Muscle layer of duodenum (tissue), 2 donors: ENCODE measurements at regions not wholly inside any gene's neighbourhood (a gene's known extent, or its start where the extent isn't known, plus 50 kb on each side); places are given as distances from the start of the nearest gene placed in this dataset.
"Not testable (repeated sequence)": the region's sequence is repeated elsewhere in the genome, so short reads cannot be mapped to it uniquely, and the experiment has no call there.

ENCODE experiments used
- H3K27ac ChIP-seq: one replicate; pipeline ENCODE4 v1.7.0; 2013; ENCODE audit warnings: mild to moderate bottlenecking, low read length
- H3K27me3 ChIP-seq: one replicate; pipeline ENCODE4 v1.7.0; 2013; ENCODE audit warnings: low read depth, mild to moderate bottlenecking, control low read depth, low read length
- H3K36me3 ChIP-seq, 2 donors: one replicate each; pipeline ENCODE4 v1.7.0; 2013; ENCODE audit warnings: low read length in 2 of 2, control low read depth in 1 of 2, mild to moderate bottlenecking in 1 of 2; ENCODE audit not compliant: insufficient read depth in 2 of 2, control insufficient read depth in 1 of 2
- H3K4me1 ChIP-seq, 2 donors: one replicate each; pipeline ENCODE4 v1.7.0; 2013; ENCODE audit warnings: low read length in 2 of 2, mild to moderate bottlenecking in 2 of 2, control low read depth in 1 of 2, moderate library complexity in 1 of 2; ENCODE audit not compliant: insufficient read depth in 2 of 2, control insufficient read depth in 1 of 2
- H3K4me3 ChIP-seq, 2 donors: one replicate each; pipeline ENCODE4 v1.7.0; 2013; ENCODE audit warnings: low read length in 2 of 2, low read depth in 1 of 2, mild to moderate bottlenecking in 1 of 2
- H3K9me3 ChIP-seq, 2 donors: one replicate each; pipeline ENCODE4 v1.7.0; 2013; ENCODE audit warnings: low read length in 2 of 2, control low read depth in 1 of 2, mild to moderate bottlenecking in 1 of 2; ENCODE audit not compliant: control insufficient read depth in 1 of 2
- donor health status: healthy.

- not testable (repeated sequence) for H3K27ac ChIP-seq, H3K36me3 ChIP-seq, H3K27me3 ChIP-seq, H3K9me3 ChIP-seq, H3K4me3 ChIP-seq
- peaks cover 0 to 20% of the 10 kb centered on the region in 2 donors for H3K4me1 ChIP-seq
Observed at GRCh38 chr6:150696918-150697317, 97.2 kb downstream of the PLEKHG1 start.

DNA sequence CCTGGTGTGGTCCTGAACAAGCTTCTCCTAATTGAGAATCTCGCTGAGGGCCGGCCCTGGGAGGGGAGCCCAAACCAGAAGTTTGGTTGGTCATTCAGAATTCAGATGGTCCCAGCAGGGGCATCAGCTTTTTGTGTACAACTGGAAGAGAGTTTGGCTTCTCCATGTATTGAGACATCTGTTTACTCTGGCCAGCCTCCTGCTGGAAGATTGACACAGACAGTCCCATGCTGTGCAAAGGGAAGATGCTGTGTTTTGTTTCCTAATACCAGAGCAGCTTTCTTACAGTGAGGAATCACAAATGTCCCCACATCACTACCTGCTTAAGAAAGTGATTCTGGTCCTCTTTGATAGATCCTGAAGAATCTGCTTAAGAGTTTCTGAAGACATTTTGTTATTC lies 97.8 kb downstream of the PLEKHG1 start:
- Histone ChIP-seq H3K36me3 (no peaks in the 10 kb centered on the region), H3K27ac (no peak overlapping the region), H3K9me3 (no peaks in the 10 kb centered on the region), H3K27me3 (no peaks in the 10 kb centered on the region), H3K4me1 (peaks cover 0 to 20% of the 10 kb centered on the region in 2 donors), H3K4me3 (no peak overlapping the region)

DNA sequence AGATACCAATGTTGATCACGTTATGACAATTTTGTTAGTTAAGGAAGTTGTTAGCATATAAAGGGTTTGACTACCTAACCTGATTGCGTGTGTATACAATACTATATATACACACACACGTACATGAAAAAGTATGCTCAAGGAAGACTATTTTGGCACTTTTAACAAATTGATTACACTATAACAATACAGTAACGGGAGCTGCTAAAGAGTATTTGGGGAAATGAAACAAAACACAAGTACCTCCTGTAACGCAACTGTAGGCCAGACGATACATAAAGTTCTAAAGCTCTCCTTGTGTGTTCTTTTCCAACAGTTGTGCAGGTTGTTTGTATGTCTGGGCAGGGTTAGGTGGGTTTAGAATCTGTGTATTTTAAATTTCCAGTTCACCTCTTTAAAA lies 98.7 kb downstream of the PLEKHG1 start:
- H3K27ac ChIP-seq = no peak overlapping the region
- no peaks in the 10 kb centered on the region for H3K27me3 ChIP-seq

DNA sequence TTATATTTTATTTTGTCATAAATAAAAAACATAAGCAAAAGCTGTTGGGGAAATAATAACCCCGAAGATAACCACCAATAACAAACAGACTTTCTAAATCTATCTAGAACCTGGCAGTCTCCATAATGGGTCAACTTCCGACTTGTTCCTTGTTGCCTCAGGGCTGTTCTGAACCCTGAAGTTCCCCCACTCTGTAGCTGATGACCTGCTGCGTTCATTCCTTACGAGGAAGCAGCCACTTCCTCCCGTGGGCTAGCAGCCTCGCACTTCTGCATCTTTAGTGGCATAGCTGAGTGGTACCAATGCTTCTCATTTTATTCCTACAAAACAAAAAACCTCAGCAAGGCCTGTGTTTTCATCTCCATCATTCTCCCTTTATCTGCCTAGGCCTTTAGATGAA lies 103.0 kb downstream of the PLEKHG1 start:
- no peaks in the 10 kb centered on the region for H3K27me3 ChIP-seq
- no peak overlapping the region for H3K27ac ChIP-seq
- H3K9me3 ChIP-seq = no peaks in the 10 kb centered on the region

More for the DNA sequence above, 98.7 kb downstream of the PLEKHG1 start:
- Histone ChIP-seq H3K9me3 (no peaks in the 10 kb centered on the region), H3K36me3 (no peaks in the 10 kb centered on the region), H3K4me3 (no peak overlapping the region), H3K4me1 (peaks cover 0 to 17% of the 10 kb centered on the region in 2 donors)

GRCh38 chr6:150704447-150705192 lies 104.9 kb downstream of the PLEKHG1 start:
- no peaks in the 10 kb centered on the region for H3K36me3 ChIP-seq
- H3K27ac ChIP-seq = no peak overlapping the region
- H3K27me3 ChIP-seq = no peaks in the 10 kb centered on the region
- no peaks in the 10 kb centered on the region for H3K4me1 ChIP-seq
- no peaks in the 10 kb centered on the region for H3K9me3 ChIP-seq
- H3K4me3 ChIP-seq = no peak overlapping the region

More for the DNA sequence above, 103.0 kb downstream of the PLEKHG1 start:
- no peaks in the 10 kb centered on the region for H3K4me1 ChIP-seq
- no peak overlapping the region for H3K4me3 ChIP-seq
- H3K36me3 ChIP-seq = no peaks in the 10 kb centered on the region

DNA sequence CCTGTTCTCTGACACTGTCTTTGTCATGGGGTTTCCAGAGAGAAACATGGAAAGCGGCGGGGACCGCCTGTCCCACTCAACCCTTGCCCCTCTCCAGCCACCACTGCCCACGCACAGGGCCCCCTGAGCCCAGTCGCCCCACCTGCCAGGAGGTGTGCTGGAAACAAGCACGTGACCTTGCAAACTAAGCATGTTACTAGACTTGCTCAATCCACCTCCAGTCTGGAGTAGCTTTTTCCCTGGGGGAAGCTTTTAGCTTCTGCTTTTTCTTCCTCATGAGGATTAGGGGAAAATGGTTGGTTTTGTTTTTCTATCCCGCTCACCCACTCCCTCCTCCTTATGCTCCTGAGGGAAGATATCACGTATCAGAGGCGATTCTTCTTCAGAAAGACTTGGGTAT lies 105.7 kb downstream of the PLEKHG1 start:
- Histone ChIP-seq H3K4me1 (no peaks in the 10 kb centered on the region), H3K4me3 (no peak overlapping the region), H3K27ac (no peak overlapping the region), H3K9me3 (no peaks in the 10 kb centered on the region), H3K36me3 (no peaks in the 10 kb centered on the region), H3K27me3 (no peaks in the 10 kb centered on the region)

- H3K27ac ChIP-seq = no peak overlapping the region
- no peaks in the 10 kb centered on the region for H3K27me3 ChIP-seq
- H3K4me1 ChIP-seq = peaks cover 0 to 20% of the 10 kb centered on the region in 2 donors
- no peaks in the 10 kb centered on the region for H3K36me3 ChIP-seq
- H3K9me3 ChIP-seq = no peaks in the 10 kb centered on the region
- no peak overlapping the region for H3K4me3 ChIP-seq
Observed at GRCh38 chr6:150710236-150710635, 110.6 kb downstream of the PLEKHG1 start.

- Histone ChIP-seq H3K9me3 (no peaks in the 10 kb centered on the region), H3K4me1 (peaks cover 0 to 20% of the 10 kb centered on the region in 2 donors), H3K27me3 (no peaks in the 10 kb centered on the region), H3K36me3 (no peaks in the 10 kb centered on the region), H3K27ac (no peak overlapping the region), H3K4me3 (no peak overlapping the region)
Observed at GRCh38 chr6:150711061-150711460, 111.4 kb downstream of the PLEKHG1 start.

- Histone ChIP-seq H3K4me3 (no peak overlapping the region), H3K27me3 (no peaks in the 10 kb centered on the region), H3K27ac (no peak overlapping the region), H3K9me3 (no peaks in the 10 kb centered on the region), H3K4me1 (peaks cover 0 to 20% of the 10 kb centered on the region in 2 donors), H3K36me3 (no peaks in the 10 kb centered on the region)
Observed at GRCh38 chr6:150711584-150712504, 112.2 kb downstream of the PLEKHG1 start.

- Histone ChIP-seq H3K36me3 (no peaks in the 10 kb centered on the region), H3K9me3 (no peaks in the 10 kb centered on the region), H3K4me3 (no peak overlapping the region), H3K4me1 (peaks cover 0 to 20% of the 10 kb centered on the region in 2 donors), H3K27me3 (no peaks in the 10 kb centered on the region), H3K27ac (no peak overlapping the region)
Observed at GRCh38 chr6:150712505-150713252, 113.0 kb downstream of the PLEKHG1 start.

DNA sequence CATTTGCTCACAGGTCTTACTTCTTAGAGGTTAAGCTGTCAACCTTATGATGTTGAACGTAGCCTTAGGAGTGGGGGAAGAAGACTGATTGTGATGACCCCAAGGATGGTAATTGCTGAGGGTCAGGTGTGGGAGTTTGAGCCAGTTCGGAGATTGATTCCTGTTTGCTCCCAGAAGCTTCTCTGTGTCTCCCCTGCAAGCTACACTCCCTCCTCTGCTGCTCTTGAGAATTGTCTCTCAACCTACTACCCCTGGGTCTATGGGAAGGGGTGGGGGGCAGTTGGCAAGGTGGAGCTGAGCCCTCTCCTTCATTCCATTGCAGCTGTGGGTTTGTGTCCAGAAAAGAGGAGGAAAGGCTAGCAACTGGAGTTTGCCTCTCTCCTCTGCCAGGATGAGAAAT lies 113.8 kb downstream of the PLEKHG1 start:
- H3K9me3 ChIP-seq = no peaks in the 10 kb centered on the region
- peaks cover 0 to 20% of the 10 kb centered on the region in 2 donors for H3K4me1 ChIP-seq
- no peak overlapping the region for H3K4me3 ChIP-seq
- H3K27ac ChIP-seq = no peak overlapping the region
- H3K27me3 ChIP-seq = no peaks in the 10 kb centered on the region
- no peaks in the 10 kb centered on the region for H3K36me3 ChIP-seq
